BLaER1 treated with 17β-estradiol and CSF1 and Interleukin-3, amounts not matched to agents 10 nM and 100 nM (cell line): ENCODE measurements at regions not wholly inside any gene's neighbourhood (a gene's known extent, or its start where the extent isn't known, plus 50 kb on each side); places are given as distances from the start of the nearest gene placed in this dataset.

Experiments used
- H3K27ac ChIP-seq, 11 experiments: shearing (Covaris generic); formaldehyde crosslinking; 2 replicates each; pipeline ENCODE4 v1.8.1; 2022
- H3K27me3 ChIP-seq, 11 experiments: shearing (Covaris generic); formaldehyde crosslinking; 2 replicates each; pipeline ENCODE4 v1.8.1; 2022
- H3K36me3 ChIP-seq, 11 experiments: shearing (Covaris generic); formaldehyde crosslinking; 2 replicates each; pipeline ENCODE4 v1.8.1; 2022
- H3K4me1 ChIP-seq, 10 experiments: shearing (Covaris generic); formaldehyde crosslinking; 2 replicates each; pipeline ENCODE4 v1.8.1; 2022
- H3K4me2 ChIP-seq, 11 experiments: shearing (Covaris generic); formaldehyde crosslinking; 2 replicates each; pipeline ENCODE4 v1.8.1; 2022
- H3K4me3 ChIP-seq, 10 experiments: shearing (Covaris generic); formaldehyde crosslinking; 2 replicates each; pipeline ENCODE4 v1.8.1; 2022
- H3K9ac ChIP-seq, 11 experiments: shearing (Covaris generic); formaldehyde crosslinking; 2 replicates each; pipeline ENCODE4 v1.8.1; 2022
- H3K9me3 ChIP-seq, 11 experiments: shearing (Covaris generic); formaldehyde crosslinking; replicated peaks in 1 of 11; 2 replicates each; pipeline ENCODE4 v1.8.1; 2022
- H4K20me1 ChIP-seq, 11 experiments: shearing (Covaris generic); formaldehyde crosslinking; 2 replicates each; pipeline ENCODE4 v1.8.1; 2022
- Cebpa-rat ChIP-seq, 11 experiments: shearing (Covaris generic); IDR thresholded peaks; 2 replicates each; pipeline ENCODE4 v1.8.1; 2022

- Histone ChIP-seq H3K36me3 (no peaks in the 10 kb centered on the region), H3K27ac (no peak overlapping the region), H3K4me1 (peaks cover 0 to 4% (median 0%) of the 10 kb centered on the region in 10 experiments; a peak in 1 of 20 replicates), H3K4me3 (no peak overlapping the region), H3K9me3 (no peaks in the 10 kb centered on the region), H3K4me2 (no peak overlapping the region), H3K9ac (no peak overlapping the region), H4K20me1 (no peaks in the 10 kb centered on the region), H3K27me3 (no peaks in the 10 kb centered on the region)
- TF ChIP-seq Cebpa-rat (IDR thresholded peaks at IDR 0.05): no peak
Measured at GRCh38 chr13:70969321-70969720, 861.1 kb upstream of the KLHL1 start.

- H3K27me3 ChIP-seq: no peaks in the 10 kb centered on the region
- no peak overlapping the region for H3K27ac ChIP-seq
- no peaks in the 10 kb centered on the region for H3K9me3 ChIP-seq
- H3K4me2 ChIP-seq: no peak overlapping the region
- H3K9ac ChIP-seq: no peak overlapping the region
- H3K4me1 ChIP-seq: peaks cover 0 to 4% (median 0%) of the 10 kb centered on the region in 10 experiments; a peak in 1 of 20 replicates
- no peak overlapping the region for H3K4me3 ChIP-seq
- H3K36me3 ChIP-seq: no peaks in the 10 kb centered on the region
- no peaks in the 10 kb centered on the region for H4K20me1 ChIP-seq
- TF ChIP-seq Cebpa-rat (IDR thresholded peaks at IDR 0.05): no peak
Measured at GRCh38 chr13:70967564-70967963, 859.3 kb upstream of the KLHL1 start.

DNA sequence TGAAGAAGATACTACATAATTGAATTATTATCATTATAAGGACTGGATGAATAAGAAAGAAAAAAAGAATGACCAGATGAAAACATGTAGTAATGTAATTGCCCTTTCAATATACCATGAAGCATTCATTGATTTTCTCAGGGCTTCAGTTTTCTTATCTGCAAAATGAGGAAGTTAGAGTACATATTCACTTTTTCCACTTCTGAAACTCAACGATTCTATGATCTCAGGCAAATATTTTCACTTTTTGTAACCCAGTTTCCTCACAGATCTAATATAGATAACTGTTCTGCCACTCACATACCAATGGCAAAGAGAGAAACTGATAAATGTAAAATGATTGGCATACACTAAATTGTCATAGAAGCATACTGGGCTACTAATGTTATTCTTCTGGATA lies 856.6 kb upstream of the KLHL1 start:
- Histone ChIP-seq H3K9me3 (no peaks in the 10 kb centered on the region), H3K27ac (no peak overlapping the region), H3K27me3 (no peaks in the 10 kb centered on the region), H3K9ac (no peak overlapping the region), H4K20me1 (no peaks in the 10 kb centered on the region), H3K4me2 (no peak overlapping the region), H3K36me3 (no peaks in the 10 kb centered on the region), H3K4me1 (peaks cover 0 to 4% (median 0%) of the 10 kb centered on the region in 10 experiments; a peak in 1 of 20 replicates), H3K4me3 (no peak overlapping the region)
- no peak for TF ChIP-seq Cebpa-rat (IDR thresholded peaks at IDR 0.05)

DNA sequence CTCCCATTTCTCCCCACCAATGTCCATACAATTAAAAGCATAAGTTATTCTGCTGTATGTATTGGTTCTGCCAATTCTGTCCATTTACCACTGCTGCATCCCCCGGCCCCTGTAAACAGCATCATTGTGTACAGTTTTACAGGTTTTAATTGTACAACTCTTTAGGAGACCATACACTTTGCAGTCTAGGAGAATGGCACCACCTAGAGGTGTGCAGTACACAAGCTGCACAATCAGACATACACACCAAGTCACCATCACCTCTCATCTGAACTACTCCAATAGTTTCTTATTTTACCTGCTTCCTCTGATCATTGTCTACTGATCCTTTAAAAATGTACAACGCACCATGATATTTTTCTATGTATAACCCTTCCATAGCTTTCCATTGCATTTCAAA lies 855.9 kb upstream of the KLHL1 start:
- Histone ChIP-seq H4K20me1 (no peaks in the 10 kb centered on the region), H3K27ac (no peak overlapping the region), H3K4me3 (no peak overlapping the region), H3K4me2 (no peak overlapping the region), H3K9ac (no peak overlapping the region), H3K36me3 (no peaks in the 10 kb centered on the region), H3K27me3 (no peaks in the 10 kb centered on the region), H3K4me1 (peaks cover 0 to 4% (median 0%) of the 10 kb centered on the region in 10 experiments; a peak in 1 of 20 replicates), H3K9me3 (no peaks in the 10 kb centered on the region)
- TF ChIP-seq Cebpa-rat (IDR thresholded peaks at IDR 0.05): no peak

DNA sequence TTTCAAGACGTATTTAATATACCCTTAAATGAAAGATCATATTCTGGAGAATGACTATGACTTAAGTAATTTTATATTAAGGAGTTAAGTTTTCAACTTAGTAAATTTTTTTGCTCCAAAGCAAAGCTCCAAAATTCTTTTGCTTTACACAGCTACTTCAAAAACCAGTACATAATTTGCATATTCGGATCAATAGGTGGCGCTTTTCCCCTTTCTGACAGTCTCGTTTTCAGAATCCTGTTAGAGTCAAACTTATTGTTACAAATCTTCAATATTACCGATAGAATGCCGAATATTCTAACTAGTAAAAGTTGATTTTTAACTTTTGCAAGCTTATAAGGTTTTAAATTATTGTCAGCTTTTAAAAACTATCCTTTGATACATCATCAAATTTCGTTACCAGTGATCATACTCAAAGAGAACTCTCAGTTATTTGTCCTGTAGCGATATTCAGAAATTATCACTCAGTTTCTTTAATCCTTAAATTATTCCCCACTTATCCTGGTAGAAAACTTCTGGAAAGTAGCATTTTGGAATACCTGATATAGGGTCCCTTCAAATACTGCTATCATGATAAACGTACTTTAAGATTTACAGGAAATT lies 852.7 kb upstream of the KLHL1 start:
- Histone ChIP-seq H3K4me2 (no peak overlapping the region), H3K27me3 (no peaks in the 10 kb centered on the region), H3K9ac (no peak overlapping the region), H4K20me1 (no peaks in the 10 kb centered on the region), H3K9me3 (no peaks in the 10 kb centered on the region), H3K36me3 (no peaks in the 10 kb centered on the region), H3K4me1 (peaks cover 0 to 4% (median 0%) of the 10 kb centered on the region in 10 experiments; a peak in 1 of 20 replicates), H3K4me3 (no peak overlapping the region), H3K27ac (no peak overlapping the region)
- TF ChIP-seq Cebpa-rat (IDR thresholded peaks at IDR 0.05): no peak

DNA sequence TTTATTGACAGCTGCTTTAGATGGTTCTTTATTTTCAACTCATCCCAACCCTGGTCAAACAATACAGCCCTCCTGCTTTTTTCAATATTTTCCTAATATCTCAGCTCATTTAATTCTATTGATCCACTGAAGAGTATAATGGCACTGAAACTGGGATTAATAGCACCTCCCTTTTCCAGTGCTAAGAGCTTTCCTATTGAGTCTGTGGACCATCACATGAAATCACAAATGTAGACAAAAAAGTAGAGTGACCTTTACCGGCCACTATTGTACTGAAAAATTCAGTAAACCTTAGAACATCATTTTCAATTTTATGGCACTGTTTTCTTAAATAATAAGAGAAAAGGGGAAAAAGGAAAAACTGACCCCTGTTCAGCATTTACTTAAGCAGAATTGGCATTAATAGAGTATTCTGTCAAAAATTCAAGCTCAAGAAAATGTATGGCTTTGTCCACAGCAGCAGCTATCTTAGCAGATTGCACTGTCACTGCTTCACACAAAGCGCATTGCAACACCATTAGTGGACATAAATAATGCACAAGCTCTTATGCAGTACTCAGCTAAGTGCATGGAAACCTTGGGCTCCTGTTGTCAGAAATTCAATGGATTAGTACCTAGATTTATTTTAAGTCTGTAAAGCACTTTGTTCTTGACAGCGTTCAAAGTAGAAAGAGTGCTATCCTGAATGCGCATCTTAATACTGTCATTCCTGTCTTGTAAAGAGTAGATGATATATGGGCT lies 851.0 kb upstream of the KLHL1 start:
- H3K27me3 ChIP-seq: no peaks in the 10 kb centered on the region
- H3K9me3 ChIP-seq: no peaks in the 10 kb centered on the region
- H3K27ac ChIP-seq: no peak overlapping the region
- no peaks in the 10 kb centered on the region for H3K36me3 ChIP-seq
- no peaks in the 10 kb centered on the region for H4K20me1 ChIP-seq
- TF ChIP-seq Cebpa-rat (IDR thresholded peaks at IDR 0.05): no peak
- H3K4me3 ChIP-seq: no peak overlapping the region
- no peak overlapping the region for H3K9ac ChIP-seq
- no peak overlapping the region for H3K4me2 ChIP-seq
- H3K4me1 ChIP-seq: no peaks in the 10 kb centered on the region

GRCh38 chr13:70955887-70956286 lies 847.6 kb upstream of the KLHL1 start:
- no peaks in the 10 kb centered on the region for H4K20me1 ChIP-seq
- no peaks in the 10 kb centered on the region for H3K36me3 ChIP-seq
- H3K27me3 ChIP-seq: no peaks in the 10 kb centered on the region
- no peak for TF ChIP-seq Cebpa-rat (IDR thresholded peaks at IDR 0.05)
- no peaks in the 10 kb centered on the region for H3K9me3 ChIP-seq
- no peak overlapping the region for H3K27ac ChIP-seq
- H3K9ac ChIP-seq: no peak overlapping the region
- H3K4me2 ChIP-seq: no peak overlapping the region
- H3K4me1 ChIP-seq: no peaks in the 10 kb centered on the region
- H3K4me3 ChIP-seq: no peak overlapping the region

- Histone ChIP-seq H3K9me3 (no peaks in the 10 kb centered on the region), H3K27me3 (no peaks in the 10 kb centered on the region), H3K4me3 (no peak overlapping the region), H3K36me3 (no peaks in the 10 kb centered on the region), H3K4me2 (no peak overlapping the region), H3K9ac (no peak overlapping the region), H4K20me1 (no peaks in the 10 kb centered on the region), H3K4me1 (no peaks in the 10 kb centered on the region), H3K27ac (no peak overlapping the region)
- TF ChIP-seq Cebpa-rat (IDR thresholded peaks at IDR 0.05): no peak
Measured at GRCh38 chr13:70950664-70951063, 842.4 kb upstream of the KLHL1 start.

DNA sequence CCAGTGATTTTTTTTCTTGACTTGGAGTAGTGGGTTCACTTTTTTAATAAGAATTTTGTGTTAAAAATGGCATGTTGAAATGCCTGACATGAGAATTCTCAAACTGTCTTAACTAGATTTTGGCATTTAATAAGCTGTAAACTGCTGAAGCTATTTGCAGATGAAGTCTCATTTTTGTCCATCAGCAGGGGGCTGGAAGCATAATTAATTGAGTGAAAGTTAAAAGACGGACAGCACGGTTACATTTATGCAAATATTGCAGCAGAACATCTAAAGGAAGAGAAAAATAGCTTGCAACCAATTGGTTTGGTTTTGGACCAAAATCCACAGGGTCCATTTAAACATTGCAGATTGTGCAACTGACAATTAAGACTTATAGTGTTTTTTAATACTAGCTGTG lies 837.3 kb upstream of the KLHL1 start:
- no peak overlapping the region for H3K9ac ChIP-seq
- no peak overlapping the region for H3K4me3 ChIP-seq
- no peak overlapping the region for H3K4me2 ChIP-seq
- H3K27ac ChIP-seq: no peak overlapping the region
- no peaks in the 10 kb centered on the region for H3K9me3 ChIP-seq
- H4K20me1 ChIP-seq: no peaks in the 10 kb centered on the region
- H3K4me1 ChIP-seq: peaks cover 0 to 11% (median 6%) of the 10 kb centered on the region in 10 experiments; a peak in 9 of 20 replicates
- no peaks in the 10 kb centered on the region for H3K27me3 ChIP-seq
- no peak for TF ChIP-seq Cebpa-rat (IDR thresholded peaks at IDR 0.05)
- no peaks in the 10 kb centered on the region for H3K36me3 ChIP-seq

GRCh38 chr13:70941454-70941853 lies 833.2 kb upstream of the KLHL1 start:
- H3K4me2 ChIP-seq: no peak overlapping the region
- no peaks in the 10 kb centered on the region for H3K27me3 ChIP-seq
- peaks cover 0 to 11% (median 6%) of the 10 kb centered on the region in 10 experiments; a peak in 9 of 20 replicates for H3K4me1 ChIP-seq

More at GRCh38 chr13:70941454-70941853, 833.2 kb upstream of the KLHL1 start:
- H3K4me3 ChIP-seq: no peak overlapping the region
- H4K20me1 ChIP-seq: no peaks in the 10 kb centered on the region
- H3K27ac ChIP-seq: no peak overlapping the region
- no peaks in the 10 kb centered on the region for H3K36me3 ChIP-seq
- no peak for TF ChIP-seq Cebpa-rat (IDR thresholded peaks at IDR 0.05)
- H3K9ac ChIP-seq: no peak overlapping the region
- no peaks in the 10 kb centered on the region for H3K9me3 ChIP-seq
